Neutrophil (primary cell): ENCODE measurements at regions not wholly inside any gene's neighbourhood (a gene's known extent, or its start where the extent isn't known, plus 50 kb on each side); places are given as distances from the start of the nearest gene placed in this dataset.

ENCODE experiments used
- H3K27ac ChIP-seq: fragments of 200-600 bp; sonication (generic); 2 replicates; pipeline ENCODE4 v1.5.1; 2016; ENCODE audit warnings: mild to moderate bottlenecking, moderate library complexity
- H3K27me3 ChIP-seq: fragments of 200-600 bp; sonication (generic); 2 replicates; pipeline ENCODE4 v1.6.0; 2016; ENCODE audit warnings: mild to moderate bottlenecking
- H3K36me3 ChIP-seq: fragments of 200-600 bp; sonication (generic); 2 replicates; pipeline ENCODE4 v1.5.1; 2017
- H3K4me1 ChIP-seq, 2 experiments: fragments of 200-600 bp in 1 of 2; sonication (generic) in 1 of 2; 1 replicate in 1 of 2; 2 replicates in 1 of 2; pipeline versions ENCODE4 v1.5.1 to v1.6.1; 2013 to 2016; ENCODE audit warnings: low read depth in 1 of 2, low read length in 1 of 2, mild to moderate bottlenecking in 1 of 2, moderate library complexity in 1 of 2; ENCODE audit not compliant: control insufficient read depth in 1 of 2, insufficient read depth in 1 of 2
- H3K4me3 ChIP-seq, 2 experiments: fragments of 200-600 bp in 1 of 2; sonication (generic) in 1 of 2; 1 replicate in 1 of 2; 2 replicates in 1 of 2; pipeline ENCODE4 v1.5.1; 2013 to 2016; ENCODE audit warnings: low read depth in 1 of 2, low read length in 1 of 2, mild to moderate bottlenecking in 1 of 2, moderate library complexity in 1 of 2
- H3K9me3 ChIP-seq: fragments of 200-600 bp; sonication (generic); 2 replicates; pipeline ENCODE4 v1.5.1; 2016
- CTCF ChIP-seq: fragments of 200-600 bp; sonication (generic); IDR thresholded peaks from 2 replicates; pipeline ENCODE4 v1.5.1; 2016; ENCODE audit warnings: antibody characterized with exemption

- H3K9me3 ChIP-seq, result no peaks in the 10 kb centered on the region
- no peak overlapping the region for H3K4me3 ChIP-seq
- no peaks in the 10 kb centered on the region for H3K27me3 ChIP-seq
- no peaks in the 10 kb centered on the region for H3K4me1 ChIP-seq
- no peak for TF ChIP-seq CTCF
- no peaks in the 10 kb centered on the region for H3K36me3 ChIP-seq
- no peak overlapping the region for H3K27ac ChIP-seq
Measured at GRCh38 chr2:22900674-22901073, 484.3 kb upstream of the KLHL29 start.

- TF ChIP-seq CTCF, result no peak
- no peaks in the 10 kb centered on the region for H3K27me3 ChIP-seq
- no peak overlapping the region for H3K27ac ChIP-seq
- H3K9me3 ChIP-seq, result no peaks in the 10 kb centered on the region
- H3K4me3 ChIP-seq, result no peak overlapping the region
- no peaks in the 10 kb centered on the region for H3K36me3 ChIP-seq
- no peaks in the 10 kb centered on the region for H3K4me1 ChIP-seq
Measured at GRCh38 chr2:22901471-22902179, 483.4 kb upstream of the KLHL29 start.

GRCh38 chr2:22902180-22902550 is 482.8 kb upstream of the KLHL29 start:
- Histone ChIP-seq H3K36me3 (no peaks in the 10 kb centered on the region), H3K27me3 (no peaks in the 10 kb centered on the region), H3K9me3 (no peaks in the 10 kb centered on the region), H3K4me1 (no peaks in the 10 kb centered on the region), H3K4me3 (no peak overlapping the region), H3K27ac (no peak overlapping the region)
- TF ChIP-seq CTCF, result no peak

- H3K27me3 ChIP-seq, result no peaks in the 10 kb centered on the region
- TF ChIP-seq CTCF, result no peak
Measured at GRCh38 chr2:22902662-22903165, 482.3 kb upstream of the KLHL29 start.

GRCh38 chr2:22903616-22904015 is 481.4 kb upstream of the KLHL29 start:
- no peaks in the 10 kb centered on the region for H3K4me1 ChIP-seq
- H3K27me3 ChIP-seq, result no peaks in the 10 kb centered on the region
- H3K9me3 ChIP-seq, result no peaks in the 10 kb centered on the region
- TF ChIP-seq CTCF, result no peak
- H3K27ac ChIP-seq, result no peak overlapping the region
- no peaks in the 10 kb centered on the region for H3K36me3 ChIP-seq
- no peak overlapping the region for H3K4me3 ChIP-seq

More at GRCh38 chr2:22902662-22903165, 482.3 kb upstream of the KLHL29 start:
- Histone ChIP-seq H3K4me3 (no peak overlapping the region), H3K36me3 (no peaks in the 10 kb centered on the region), H3K9me3 (no peaks in the 10 kb centered on the region), H3K4me1 (no peaks in the 10 kb centered on the region), H3K27ac (no peak overlapping the region)
